ENCODE measurements at regions not wholly inside any gene's neighbourhood (a gene's known extent, or its start where the extent isn't known, plus 50 kb on each side); places are given as distances from the start of the nearest gene placed in this dataset.
"Not testable (repeated sequence)": the region's sequence is repeated elsewhere in the genome, so short reads cannot be mapped to it uniquely, and the experiment has no call there.

DNA sequence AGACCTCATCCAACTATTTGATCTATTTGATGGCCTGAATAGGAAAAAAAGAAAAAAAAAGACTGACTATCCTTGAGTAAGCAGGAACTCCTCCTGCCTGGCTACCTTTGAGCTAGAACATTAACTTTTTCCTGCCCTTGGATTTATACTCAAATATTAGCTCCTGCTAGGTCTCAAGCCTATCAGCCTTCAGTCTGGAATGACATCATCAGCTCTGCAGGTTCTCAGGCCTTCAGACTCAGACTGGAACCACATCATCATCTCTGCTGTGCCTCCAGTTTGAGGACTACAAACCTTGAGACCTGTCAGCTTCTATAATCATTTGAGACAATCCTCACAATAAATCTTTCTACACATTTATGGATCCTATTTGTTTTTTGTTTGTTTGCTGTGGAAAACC lies 754.0 kb upstream of the SLIT2 start:
- no peak for DNase-seq

DNA sequence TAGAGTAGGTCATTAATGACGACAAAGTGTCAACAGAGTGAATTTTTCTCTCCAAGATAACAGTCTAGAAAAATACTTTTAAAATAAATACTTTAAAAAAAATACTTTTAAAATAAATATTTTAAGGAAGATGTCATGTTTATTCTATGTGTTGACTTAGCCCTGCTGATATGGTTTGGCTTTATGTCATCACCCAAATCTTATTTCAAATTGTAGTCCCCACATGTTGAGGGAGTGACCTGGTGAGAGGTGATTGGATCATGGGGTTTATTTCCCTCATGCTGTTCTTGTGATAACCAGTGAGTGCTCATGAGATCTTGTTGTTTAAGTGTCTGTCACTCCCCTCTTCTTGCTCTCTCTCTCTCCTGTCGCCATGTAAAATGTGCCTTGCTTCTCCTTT lies 754.9 kb upstream of the SLIT2 start:
- DNase-seq, result no peak

DNA sequence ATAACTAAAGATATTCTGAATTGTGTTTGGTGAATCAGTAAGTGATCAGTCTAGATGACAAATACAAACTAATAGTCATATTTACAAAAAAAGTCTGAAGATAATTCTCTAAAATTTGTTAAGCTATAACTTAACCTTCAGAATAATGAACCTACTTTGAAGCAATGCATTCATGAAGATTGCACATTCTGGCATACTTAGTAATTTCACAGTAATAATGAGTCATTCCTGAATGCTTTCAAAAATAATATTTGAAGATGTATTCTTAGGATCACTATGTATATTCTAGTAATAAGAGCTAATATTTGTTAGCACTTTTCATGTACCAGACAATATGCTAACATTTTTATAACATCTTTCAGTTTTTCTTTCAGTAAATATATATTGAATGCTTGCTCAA lies 756.7 kb upstream of the SLIT2 start:
- no peak for DNase-seq

DNA sequence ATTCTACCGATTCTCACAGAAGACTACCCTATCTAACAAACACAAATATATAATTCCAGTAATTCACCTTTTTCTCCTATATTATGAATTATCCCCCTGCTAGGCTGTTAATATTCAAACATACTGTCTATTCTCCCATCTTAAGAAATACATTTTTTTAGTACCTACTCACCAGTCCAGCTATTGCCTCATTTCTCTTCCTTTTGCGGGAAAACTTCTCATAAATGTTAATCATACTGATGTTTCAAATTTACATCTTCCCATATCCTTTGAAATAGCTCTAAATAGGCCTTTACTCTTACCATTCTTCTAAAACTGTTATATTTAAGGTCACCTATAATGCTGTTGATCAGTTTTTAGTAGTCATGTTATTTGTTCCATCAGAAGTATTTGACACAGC lies 759.1 kb upstream of the SLIT2 start:
- no peak for DNase-seq

DNA sequence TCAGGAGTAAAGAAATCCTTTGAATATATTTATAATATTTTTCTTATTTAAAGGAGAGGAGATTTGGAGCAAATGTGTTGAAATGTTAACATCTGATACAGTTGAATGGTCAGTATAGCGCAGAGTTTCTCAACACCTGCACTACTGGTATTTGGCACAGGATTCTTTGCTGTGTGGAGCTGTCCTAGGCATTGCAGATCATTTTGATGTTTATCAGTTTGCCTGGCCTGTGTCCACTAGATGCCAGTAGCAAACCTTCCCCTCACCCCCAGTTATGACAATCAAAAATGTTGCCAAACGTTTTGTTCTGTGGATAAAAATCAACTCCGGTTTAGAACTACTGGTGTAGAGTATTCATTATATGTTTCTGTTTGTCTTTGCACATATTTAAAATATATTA lies 765.3 kb upstream of the SLIT2 start:
- DNase-seq, result no peak

DNA sequence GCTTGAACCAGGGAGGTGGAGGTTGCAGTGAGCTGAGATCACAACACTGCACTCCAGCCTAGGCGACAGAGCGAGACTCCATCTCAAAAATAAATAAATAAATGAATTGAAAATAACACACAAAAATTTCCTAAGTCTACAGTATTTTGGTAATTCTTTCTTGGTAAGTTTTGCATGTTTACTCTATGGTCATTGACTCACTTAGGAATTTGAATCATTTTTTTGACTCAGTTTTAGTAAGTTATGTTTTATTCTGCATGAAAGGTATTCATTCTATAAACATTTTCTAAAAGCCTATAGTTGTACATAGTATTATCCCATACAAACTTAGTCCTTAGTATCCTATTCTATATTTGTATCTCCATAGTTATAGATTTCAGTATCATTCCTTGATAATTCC lies 772.9 kb upstream of the SLIT2 start:
- DNase-seq, result no peak

DNA sequence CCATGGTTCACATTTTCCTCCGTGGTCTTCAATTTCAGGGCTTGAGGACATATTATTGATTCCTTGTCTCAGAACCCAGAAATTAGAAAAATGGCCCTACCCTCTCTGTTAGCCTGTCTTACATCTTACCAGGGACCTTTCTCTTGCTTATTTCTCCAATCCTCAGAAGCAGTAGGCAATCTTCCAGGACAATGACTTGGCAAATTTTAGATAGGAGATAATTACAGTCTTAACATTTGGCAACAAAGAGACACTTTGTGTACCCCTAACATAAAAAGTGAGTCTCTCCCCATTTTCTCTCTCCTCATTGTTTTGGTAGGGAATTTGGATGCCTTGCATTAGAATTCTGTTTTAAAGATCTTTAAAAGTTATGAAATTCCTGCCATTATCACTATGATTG lies 778.1 kb upstream of the SLIT2 start:
- DNase-seq, result no peak

DNA sequence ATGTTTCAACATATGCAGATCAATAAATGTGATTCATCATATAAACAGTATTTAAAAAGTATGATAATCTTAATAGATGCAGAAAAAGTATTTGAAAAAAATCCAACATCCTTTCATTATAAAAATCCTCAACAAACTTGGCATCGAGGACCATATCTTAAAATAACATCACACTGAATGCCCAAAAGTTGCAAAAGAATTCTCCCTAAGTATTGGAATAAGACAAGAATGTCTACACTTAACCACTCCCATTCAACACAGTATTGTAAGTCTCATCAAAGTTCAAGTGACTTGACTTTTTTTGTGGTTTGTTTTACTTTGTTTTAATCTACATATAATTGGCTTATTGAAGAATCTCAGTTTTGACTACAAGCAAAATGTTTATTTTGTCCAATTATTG lies 779.0 kb upstream of the SLIT2 start:
- DNase-seq, result no peak

DNA sequence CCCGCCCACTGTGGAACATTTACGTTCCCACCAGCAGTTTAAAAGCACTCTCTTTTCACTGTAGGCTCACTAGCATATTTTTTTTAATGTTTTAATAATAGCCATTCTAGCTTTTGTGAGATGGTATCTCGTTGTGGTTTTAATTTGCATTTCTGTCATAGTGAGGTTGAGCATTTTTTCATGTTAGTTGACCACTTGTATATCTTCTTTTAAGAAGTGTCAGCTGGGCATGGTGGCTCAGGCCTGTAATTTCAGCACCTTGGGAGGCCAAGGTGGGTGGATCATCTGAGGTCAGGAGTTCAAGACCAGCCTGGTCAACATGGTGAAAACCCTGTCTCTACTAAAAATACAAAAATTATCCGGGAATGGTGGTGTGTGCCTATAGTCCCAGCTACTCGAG lies 781.7 kb upstream of the SLIT2 start:
- not testable (repeated sequence) for DNase-seq

DNA sequence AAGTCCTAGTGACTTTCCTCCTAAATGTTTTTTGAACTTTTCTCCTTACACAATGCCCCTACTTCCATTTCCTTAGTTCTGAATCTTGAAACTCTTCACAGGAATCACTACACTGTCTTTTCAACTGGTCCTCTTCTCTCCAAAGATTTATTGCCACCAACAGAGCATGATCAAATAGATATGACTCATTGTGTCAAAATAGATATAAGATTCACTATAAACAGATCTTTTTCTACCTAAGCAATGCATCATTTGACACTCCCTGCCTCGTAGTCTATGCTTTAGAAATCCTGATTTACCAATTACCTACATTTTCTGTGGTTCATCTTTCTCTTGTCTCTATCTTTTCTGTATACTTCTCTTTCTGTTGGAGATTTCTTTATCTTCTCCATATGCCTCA lies 789.6 kb upstream of the SLIT2 start:
- no peak for DNase-seq

DNA sequence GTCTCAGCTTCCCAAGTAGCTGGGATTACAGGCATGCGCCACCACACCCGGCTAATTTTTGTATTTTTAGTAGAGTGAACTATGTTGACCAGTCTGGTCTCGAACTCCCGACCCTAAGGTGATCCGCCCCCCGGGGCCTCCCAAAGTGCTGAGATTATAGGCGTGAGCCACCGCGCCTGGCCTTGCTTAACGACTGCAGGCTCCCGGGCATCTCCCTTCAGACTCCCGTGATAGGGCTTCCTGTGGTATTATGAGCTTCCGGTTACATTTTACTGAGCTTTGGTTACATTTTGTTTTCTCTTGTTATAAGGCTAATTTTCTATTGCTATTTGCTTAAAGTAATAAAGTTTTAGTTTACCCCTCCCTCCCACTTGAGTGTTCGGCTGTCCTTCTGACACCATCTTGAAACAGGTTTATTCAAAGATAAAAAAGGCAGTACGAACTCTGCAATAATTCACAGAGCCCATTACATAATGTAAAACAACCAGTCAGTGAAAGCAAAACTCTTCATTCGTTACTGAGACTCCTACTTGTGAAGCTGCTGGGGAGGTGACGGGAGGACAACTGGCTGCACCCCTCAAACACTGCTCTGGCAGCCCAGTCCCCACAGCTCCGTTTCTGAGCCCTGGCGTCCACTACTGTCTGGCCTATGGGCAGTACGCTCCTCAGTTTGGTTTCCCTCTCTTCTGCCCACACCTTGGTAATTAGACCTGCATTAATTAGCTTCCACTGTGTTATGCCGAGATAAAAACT lies 795.7 kb upstream of the SLIT2 start:
- no peak for DNase-seq

DNA sequence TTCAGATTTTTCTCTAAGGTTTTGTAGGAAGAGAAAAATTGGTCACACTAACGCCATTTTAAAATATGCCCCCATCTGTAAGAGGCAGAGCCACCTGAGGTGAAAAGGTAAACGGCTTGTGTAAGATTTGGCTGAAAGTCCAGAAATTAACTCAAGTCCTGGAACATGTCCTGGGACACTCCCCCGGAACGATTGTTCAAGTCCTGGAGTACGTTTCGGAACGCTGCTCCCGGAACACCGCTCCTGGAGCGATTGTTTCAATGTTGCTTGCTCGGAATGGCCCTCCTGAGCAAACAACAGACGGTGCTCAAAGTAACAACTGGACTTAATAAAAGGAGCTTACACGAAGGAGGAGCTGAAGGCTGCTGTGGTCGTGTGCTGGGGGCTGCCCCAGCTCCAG lies 796.5 kb upstream of the SLIT2 start:
- DNase-seq, result no peak

DNA sequence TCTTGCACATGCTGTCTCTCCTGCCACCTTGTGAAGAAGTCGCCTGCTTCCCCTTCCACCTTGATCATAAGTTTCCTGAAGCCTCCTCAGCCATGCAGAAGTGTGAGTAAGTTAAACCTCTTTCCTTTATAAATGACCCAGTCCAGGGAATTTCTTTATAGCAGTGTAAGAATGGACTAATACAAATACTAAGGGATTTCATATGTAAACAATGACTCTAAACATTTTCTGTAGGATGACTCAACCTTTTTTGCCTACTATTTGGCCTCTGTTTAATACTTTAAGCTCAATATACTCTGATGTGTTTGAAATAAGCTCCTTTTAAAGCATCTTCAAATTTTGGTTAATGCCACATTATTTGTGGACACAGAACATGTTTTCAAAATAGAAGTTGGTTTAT lies 813.5 kb upstream of the SLIT2 start:
- no peak for DNase-seq

DNA sequence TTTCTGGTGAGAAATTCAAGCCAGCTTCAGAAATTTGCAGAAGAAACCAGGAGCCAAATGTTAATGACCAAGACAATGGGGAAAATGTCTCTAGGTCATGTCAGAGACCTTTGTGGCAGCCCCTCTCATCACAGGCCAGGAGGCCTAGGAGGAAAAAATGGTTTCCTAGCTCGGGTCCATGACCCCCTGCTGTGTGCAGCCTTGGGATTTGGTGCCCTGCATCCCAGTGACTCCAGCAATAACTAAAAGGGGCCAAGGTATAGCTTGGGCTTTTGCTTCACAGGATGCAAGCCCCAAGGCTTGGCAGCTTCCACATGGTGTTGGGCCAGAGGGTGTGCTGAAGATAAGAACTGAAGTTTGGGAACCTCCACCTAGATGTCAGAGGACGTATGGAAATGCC lies 814.7 kb upstream of the SLIT2 start:
- no peak for DNase-seq

DNA sequence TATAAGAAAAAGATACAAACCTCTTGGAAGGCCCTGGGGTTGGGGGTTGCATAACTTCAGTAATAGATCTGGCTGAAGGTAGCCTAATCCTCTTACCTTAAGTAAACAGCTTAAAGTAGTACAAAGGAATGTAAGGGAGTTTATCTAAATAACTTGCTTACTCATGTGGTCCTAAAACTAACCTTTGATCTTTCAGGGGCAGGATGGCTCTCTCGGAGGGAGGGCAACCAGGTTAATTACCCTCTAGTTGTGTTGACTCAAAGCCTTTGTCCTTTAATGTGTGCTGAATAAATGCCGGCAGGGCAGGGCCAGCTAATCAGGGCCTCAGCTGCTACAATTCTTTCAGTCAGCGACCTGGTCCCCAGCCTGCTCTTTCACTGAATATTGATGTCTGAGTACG lies 822.0 kb upstream of the SLIT2 start:
- DNase-seq, result no peak

DNA sequence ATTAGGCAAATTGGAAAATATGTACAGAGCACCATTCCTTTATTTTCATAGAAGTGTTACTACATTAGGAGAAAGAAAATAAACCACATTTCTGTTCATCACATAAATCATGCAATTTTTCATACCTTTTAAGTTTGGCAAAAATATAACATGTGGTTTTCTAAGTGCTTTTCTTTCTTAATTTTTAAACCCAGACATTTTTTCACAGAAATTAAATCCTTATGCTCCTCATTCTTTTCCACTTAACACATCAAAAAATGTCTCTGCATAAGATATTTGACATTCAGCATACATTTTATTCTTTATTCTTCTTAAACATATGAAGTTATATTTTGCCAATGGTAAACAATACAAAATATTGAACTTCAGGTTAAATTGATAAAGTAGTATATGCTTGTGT lies 826.6 kb upstream of the SLIT2 start:
- DNase-seq, result no peak

DNA sequence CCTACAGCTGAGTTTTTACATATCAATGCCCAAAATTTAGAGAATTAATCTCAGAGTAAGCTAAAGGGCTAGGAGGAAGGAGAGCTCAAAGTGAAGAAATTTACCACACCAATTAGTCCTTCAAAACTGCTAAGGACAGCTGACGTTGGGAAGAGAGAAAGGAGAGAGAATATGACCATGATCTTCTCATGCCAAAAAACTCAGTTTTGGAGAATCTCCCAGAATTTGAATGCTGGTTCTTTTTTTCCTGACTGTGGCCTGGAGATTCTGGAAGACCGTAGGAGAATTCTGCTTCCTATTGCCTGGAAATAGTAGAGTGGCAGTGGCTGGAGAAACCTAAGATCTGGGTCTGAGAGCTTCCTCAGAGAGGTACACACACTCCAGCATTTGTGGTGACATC lies 834.4 kb upstream of the SLIT2 start:
- no peak for DNase-seq

DNA sequence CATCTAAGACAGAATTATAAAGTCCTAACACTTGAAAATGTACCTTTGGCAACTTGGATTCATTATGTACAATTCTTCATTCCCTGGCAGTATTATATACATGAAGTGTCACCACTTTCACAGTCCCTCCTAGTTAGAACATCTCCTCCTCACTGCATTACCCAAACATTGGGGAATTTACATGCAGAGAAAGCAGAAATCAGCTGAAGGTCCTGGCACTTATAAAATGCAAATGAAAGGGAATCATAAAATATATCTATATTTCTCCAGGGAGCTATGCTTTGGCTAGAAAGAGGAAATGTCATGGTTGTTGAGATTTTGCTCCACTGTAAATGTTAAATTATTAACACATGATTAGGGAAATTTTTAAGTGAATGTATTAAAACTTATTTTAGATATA lies 835.6 kb upstream of the SLIT2 start:
- no peak for DNase-seq

DNA sequence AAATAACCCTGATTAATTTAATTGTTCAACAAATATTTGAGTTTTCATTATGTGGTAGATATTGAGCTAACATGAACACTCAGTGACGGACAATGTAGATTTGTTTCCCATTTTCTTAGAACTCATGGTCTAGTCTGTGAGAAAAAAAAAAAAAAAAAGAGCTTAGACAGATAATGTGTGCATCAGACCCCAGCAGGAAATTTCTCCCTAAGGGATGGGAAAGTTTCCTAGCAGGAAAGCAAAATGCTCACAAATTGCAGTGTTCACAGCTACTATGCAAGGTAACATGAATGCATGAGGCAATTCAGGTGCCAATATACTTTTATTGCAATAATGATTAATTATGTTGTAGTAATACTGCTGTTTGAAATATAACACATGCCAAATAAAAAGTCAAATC lies 843.2 kb upstream of the SLIT2 start:
- DNase-seq, result no peak

DNA sequence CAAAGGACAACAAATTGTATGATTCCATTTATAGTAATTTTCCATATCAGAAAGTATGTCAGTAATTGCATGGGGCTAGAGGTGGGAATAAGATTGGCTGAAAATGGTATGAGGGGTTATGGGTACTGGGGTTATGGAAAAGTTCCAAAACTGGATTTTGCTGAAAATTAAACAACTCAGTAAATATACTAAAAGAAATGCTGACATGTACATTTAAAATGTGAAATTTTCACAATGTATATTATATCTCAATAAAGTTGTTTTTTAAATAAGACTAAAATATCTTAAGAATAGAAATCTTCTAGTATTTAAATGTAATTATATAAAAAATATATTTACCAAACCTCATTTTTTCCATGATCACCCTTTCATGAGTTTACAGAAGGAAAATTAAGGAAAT lies 844.9 kb upstream of the SLIT2 start:
- DNase-seq, result no peak

DNA sequence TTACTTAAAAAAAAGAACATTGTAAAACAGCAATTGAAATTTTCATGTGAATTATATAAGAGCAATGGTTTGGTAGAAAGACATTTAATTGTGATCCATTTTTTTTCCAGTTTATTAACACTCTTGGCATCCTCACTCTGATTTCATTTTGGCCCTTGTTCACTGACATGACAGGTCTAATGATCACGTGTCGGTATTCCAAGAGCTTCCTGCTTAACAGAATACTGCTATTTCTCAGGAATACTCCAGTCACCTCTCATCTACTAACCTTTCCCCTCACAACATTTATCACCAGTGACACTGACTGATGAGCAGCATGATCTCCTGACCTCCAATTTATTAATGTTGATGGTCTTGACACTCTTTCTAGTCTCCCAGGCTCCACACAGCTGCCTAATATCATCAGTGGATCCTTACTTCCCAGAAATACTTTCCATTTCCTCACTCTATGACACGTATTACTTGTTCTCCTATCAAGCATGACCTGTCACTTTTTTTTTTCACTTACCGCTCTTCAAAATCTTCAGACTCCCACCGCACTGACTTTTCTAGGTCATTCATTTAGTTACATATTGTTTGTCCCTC lies 847.8 kb upstream of the SLIT2 start:
- no peak for DNase-seq

DNA sequence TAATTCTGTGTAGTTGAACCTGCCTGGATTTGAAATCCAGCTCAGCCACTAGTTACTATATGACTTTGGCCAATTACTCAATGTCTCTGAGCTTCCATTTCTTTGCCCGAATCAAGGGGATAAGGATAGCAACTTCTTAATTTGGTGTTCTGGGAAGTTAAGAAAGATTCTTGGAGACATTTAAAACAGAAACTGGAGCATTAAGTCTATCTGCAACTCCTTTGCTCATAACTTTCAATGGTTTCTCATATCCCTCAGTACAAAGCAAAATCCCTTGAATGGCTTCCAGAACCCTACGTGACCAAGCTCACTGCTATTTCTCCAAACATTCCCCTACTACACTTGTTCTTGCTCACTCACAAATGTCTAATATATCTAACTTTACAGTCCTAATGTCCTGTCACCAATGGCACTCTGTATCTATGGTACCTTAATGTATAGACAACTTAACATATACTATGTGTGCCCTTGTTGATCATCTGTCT lies 849.1 kb upstream of the SLIT2 start:
- DNase-seq, result no peak

DNA sequence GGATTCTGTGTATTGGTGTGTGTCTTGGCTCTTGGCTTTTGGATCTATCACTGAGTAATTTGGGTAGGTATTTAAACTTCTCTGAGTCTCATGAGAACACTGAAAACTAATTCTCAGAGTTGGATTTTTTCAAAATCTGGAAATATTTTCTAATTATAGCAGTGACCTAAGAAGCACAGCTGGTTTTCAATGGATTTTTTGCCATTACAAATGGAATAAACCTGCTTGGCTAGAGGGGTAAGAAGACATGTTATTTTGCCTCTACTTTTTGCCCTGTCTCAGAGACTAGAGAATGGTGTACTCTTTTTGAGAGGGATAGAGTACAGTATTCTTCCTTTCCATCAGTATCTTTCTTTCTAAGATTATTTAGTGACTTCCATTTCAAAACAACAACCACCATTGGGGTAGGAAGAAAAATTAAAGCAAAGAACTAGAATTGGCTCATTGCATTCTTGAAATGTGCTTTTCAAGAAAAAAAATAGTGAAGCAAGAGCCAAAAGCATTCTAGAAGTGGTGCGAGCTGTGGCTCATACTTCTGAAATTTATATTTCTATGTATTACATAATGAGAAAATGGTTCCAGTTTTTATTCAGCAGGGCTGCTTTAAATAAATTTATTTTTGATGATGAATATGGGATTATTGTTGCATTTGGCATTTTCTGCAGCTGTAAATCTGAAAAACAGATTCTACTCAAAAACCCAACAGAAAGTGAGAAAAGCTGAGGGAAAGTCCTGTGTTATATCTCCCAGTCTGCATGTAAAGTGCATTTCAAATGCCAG lies 850.2 kb upstream of the SLIT2 start:
- no peak for DNase-seq

DNA sequence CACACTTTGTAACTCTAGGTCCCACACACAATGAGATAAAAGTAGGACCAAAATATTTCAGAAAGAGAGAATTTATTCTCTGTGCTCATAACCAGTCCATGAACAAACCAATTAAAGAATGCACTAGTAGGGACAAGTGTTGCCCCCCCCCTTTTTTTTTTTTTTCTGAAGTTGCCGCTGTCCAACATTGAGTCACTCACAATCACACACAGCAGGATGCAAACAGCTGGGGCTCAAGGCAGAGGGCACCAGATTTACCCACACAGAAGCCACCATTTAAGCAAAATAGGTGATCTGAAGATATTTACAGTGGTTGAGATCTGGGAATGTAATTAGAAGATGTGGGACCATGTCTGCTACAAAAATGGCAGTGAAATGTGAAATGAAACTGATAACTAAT lies 850.9 kb upstream of the SLIT2 start:
- DNase-seq, result no peak

All from C1 segment of cervical spinal cord (tissue), 14 donors.